HG03354 (cell line): ENCODE measurements at regions not wholly inside any gene's neighbourhood (a gene's known extent, or its start where the extent isn't known, plus 50 kb on each side); places are given as distances from the start of the nearest gene placed in this dataset.
A peak's percentile ranks its signal among the peaks of the same experiment; 100 is the strongest.

Experiments
- ATAC-seq: cut with Tn5 transposase; IDR thresholded peaks from one replicate; pipeline ENCODE4 v1.9.1; 2021; ENCODE audit warnings: mild to moderate bottlenecking; ENCODE audit not compliant: unreplicated experiment, poor library complexity, severe bottlenecking

DNA sequence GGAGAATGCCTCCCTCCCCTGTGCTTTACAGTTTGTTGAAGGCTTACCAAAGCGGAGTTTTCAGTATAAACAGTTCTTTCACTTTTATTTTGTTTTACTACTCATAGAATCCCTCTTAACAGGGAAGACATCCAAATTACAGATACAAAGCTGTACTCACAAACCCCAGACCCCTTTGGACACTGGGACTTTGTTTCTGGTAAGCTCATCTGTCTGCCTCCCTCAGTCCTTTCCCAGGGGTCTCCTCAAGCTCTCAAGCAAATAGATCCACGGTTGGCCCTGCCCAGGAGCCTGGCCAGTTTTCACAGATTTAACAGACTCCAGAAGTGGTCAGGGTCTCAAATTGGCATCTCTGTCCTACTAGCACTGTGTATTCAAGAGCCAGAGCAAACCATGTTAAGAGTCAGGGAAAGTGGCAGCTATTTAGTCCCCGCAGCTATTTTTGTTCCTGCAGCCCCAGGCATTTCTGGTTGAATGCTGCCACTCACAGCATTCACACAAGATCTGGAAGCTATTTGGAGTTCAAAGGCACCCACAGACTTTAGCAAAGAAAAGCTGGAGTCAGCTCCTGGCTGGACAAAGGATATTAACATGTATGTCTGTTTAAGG lies 54.2 kb downstream of the TMEM100 start:
- ATAC-seq = no peak

DNA sequence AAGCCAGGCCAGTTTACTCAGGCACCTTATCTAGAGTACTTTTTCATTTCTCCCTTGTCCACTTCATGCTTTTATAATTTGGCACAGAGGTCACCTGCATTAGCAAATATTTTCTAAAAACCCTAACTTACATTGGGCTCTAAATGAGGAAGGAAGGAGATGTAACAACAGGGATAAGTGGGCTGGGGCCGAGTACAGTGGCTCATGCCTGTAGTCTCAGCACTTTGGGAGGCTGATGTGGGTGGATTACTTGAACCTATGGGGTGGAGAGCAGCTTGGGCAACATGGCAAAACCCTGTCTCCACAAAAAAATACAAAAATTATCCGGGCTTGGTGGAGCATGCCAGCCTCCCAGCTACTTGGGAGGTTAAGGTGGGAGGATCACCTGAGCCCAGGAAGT lies 55.9 kb downstream of the TMEM100 start:
- ATAC-seq = no peak

DNA sequence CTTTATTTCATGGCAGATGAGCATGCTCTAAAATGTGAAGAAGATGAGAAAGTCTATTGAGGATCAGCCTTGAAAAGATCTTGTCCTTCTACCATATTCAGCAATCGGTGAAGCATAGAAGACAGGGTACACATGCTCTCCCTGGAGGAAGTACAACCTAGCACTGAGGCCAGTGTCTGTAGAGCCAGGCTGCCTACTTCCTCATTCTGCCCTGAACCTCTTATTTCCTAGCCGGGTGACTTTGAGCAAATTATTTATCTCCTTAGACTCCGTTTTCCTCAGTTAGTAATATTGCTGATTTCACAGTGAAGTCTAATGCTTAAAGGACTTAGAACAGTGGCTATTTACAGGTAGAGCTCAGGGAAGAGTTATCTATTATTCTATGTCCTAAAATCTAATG lies 58.4 kb downstream of the TMEM100 start:
- ATAC-seq = peak; percentile 90

DNA sequence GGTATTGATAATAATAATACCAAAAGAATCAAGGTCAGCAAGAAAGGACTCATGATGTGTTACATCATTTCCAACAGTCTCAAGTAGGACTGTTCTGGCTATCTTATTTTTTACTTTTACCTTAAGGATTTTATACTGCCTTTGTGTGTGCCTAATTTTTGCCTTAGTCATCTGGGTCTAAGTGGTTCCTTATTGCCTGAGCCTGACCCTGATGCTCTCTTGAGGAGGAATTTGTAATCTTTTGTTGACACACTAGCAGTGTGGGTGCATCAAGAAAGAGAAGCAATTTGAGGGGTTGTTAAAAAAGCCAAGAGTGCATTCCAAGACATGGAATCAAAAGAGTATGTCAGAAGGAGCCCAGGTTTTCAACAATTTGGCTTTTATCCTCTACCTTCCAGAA lies 59.3 kb downstream of the TMEM100 start:
- ATAC-seq = no peak

DNA sequence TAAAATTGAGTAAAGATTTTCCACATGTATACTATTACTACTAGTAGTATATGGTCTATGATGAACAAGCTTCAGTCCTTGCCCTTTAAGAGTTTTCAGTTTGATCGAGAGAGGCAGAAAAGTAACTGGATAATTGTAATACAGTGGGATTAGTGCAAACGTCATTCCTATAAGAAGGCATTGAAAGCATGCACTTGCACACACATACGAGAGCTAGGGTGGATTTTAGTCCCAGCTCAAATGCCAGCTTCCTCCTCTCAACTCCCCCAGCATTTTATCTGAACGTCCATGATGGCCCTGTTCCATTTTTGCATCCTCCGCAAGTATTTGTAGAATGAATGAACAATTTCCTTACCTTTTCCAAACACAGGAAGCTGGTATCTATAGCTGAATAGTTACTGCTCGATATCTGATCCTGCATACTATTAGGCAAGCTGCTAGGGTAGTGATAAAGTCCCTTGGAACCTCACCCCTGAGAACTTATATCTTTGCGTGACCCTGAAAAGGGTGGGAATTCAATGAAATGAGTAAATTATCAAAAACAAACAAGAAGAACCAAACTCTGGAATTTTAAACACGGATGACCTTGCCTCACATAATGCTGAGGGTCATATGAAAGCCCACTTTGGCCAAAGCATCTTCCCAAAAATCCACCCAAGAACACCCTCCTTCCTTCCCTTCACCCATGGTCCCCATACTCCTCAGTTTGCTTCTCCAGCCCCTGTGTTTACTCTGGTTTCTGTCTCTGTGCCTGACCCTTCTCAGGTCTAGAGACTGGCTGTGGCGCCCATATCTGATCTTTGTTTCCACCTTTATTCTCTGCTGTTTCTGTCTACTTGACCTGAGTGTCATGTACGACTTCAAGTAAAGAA lies 60.5 kb downstream of the TMEM100 start:
- no peak for ATAC-seq

DNA sequence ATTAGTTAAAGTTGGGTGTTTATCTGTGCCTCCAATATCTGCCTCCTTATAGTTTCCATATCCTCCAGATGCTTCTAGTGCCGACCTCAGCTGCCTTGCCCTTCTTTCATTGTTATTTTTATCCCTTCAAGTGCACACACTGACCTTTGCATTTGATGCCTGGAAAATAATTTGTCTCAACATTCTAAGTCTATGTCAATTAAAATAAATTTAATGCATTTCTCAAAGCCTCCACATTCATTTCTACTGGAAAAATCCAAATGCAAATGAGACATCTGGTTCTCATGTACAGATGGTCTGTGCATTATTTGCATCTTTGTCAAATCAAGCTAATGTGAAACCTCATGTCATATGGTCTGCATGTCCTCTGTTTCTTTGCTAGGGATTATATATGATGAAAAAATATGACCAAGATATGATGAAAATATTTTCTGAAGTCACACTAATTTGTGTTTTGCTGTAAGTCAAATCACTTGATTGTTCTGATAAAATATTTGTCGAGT lies 61.4 kb downstream of the TMEM100 start:
- ATAC-seq = no peak

DNA sequence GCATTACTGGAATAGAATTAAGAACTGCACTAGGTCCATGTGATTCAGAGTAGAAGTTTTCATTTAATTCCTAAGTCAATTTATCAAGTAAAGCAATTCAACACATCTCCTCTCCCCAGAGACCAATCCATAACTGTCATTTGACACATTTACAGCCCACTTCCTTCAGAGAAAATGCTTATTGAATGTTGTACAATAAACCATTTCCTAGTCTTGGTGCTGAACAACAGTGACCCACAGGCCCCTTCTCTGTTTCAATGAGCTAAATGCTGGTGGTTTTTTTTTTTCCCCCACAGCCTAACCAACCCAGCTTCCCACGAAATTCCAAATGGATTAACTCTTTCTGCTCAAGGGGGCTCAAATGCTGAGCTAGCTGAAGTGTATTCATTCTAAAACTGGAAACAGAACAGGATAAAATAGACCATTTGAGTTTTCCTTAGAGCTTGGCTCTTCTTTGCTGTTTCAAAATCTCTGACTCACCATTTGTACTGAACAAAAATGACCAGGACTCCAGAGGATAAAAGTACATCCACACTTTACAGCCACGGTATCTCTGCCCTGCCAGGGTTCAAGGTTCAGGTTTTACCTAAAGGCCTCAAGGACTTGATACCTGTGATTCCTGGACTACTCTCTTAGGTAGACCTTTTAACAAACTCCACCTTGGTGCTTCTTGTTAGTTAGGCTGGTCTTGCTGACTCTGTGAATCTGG lies 62.3 kb downstream of the TMEM100 start:
- ATAC-seq = no peak

DNA sequence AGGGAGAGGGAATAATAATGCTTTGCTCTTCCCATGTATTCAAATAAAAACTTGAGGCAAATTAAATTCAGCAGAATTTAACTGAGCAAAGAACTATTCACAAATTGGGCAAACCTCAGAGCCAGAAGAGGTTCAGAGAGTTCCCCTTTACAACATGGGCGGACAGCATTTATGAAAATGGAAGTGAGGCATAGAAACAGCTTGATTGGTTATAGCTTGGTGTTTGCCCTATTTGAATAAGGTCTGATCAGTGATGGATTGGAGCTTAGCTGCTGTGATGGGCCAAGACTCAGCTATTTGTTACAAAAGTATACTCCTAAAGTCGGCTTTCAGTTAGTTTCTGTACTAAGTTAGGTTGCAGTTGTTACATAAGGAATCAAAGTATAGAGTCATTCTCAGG lies 63.0 kb downstream of the TMEM100 start:
- ATAC-seq = no peak

DNA sequence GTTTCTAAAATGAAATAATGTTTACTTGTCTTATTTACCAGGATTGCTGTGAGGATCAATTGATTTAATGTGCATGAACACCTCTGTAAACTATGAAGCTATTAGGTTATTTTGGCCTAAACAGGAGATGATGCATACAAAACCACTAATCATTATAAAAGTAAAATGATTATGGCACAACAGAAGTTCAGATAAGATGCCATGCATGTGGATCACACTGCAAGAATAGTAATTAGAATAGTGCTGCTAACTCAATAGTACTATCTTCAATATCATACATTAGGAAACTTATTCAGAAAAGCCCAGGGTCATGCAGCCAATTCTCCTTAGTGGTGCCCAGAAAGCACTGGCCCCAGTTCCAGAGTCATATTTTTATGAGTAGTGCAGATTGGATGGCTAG lies 66.9 kb downstream of the TMEM100 start:
- no peak for ATAC-seq

DNA sequence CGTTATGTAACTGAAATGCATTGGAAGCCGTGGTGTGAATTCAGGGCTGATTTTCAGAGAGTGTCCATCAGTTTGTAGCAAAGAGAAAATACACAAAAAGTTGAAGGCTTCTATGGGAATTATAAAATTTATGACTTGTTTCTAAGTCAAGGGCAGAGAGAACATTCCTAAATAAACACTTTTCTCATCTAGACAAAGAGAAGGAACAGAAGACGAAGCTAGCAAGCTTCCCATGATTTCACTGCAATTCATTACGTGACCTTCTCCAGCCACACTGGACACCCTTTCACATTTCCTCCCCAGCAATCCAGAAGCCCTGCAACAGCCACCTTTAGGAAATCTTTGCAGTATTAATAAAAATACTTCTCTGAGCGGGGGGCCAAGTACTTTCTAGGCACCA lies 67.8 kb downstream of the TMEM100 start:
- no peak for ATAC-seq

DNA sequence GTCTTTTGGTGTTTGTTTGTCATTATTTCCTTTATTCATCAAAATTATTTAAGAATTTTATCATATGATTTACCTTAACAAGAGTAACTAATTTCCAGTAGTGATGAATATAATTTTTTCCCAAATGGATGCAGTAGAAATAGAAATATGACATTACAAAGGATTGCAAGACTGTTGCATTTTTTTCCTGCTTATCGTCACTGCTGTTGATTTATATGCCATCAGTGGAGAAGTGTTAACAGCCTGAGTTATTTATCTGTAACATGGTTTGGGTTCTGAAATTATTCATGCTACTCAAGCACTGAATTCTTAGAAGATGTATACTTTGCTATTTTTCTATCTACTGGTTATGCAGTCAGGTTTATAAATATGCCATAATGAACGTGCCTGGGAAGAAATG lies 68.6 kb downstream of the TMEM100 start:
- ATAC-seq = no peak

DNA sequence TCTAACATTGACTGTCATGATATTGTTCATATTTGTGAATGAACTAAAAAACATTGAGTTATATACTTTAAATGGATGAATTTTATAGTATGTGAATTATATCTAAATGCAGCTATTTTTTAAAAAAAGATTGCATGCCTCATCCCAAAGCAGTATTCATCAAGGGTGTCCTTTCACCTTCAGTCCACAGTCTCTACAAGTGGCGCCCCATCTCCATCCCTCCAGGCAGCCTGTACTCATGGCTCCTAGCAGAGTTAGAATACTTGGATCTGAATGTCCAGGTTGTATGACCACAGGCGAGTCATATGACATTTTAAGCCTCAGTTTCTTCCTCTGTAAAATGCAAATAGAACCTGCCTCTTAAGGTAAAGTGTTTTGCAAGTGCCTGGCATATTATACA lies 69.8 kb downstream of the TMEM100 start:
- ATAC-seq = no peak

DNA sequence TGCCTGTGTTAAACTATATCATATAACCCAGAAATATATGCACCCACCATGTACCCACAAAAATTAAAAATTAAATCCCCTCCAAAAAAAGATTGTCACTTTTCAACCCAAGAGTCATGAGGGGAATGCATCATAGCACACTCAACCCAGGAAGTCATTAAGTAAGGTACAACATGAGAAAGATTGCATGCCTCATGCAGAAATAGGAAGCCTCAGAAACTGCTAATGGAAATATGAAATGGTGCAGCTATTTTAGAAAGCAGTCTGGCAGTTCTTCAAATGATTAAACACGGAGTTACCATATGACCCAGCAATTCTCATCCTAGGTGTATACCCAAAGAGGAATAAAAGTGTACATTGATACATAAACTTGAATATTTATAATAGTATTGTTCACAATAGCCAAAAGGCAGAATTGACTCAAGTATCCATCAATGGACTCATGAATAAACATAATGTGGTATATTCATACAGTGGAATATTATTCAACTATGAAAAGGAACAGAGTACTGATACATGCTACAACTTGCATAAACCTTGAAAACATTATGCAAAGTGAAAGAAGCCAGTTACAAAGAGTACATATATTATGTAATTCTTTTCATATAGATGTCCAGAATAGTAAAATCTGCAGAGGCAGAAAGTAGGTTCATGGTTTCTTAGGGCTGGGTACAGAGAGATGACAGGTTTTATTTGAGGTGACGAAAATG lies 70.4 kb downstream of the TMEM100 start:
- ATAC-seq = no peak

DNA sequence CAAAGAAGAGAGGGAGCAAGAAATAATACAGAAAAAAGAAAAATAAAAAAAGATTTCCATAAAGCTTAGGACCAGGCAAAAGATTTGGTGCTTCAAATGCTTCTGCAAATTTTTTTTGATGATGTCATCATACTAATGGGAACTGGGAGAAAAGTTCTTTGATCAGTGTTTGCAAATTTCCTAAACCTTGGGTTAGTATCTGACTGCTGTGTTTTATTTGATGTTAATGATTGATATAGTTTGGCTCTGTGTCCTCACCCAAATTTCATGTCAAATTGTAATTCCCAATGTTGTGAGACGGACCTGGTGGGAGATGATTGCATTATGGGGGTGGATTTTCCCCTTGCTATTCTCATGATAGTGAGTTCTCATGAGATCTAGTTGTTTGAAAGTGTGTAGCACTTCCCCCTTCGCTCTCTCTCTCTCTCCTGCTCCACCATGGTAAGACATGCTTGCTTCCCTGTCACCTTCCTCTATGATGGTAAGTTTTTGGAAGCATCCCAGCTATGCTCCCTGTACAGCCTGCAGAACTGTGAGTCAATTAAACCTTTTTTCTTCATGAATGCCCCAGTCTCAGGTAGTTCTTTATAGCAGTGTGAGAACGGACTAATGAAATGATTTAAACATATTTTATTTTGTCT lies 72.6 kb downstream of the TMEM100 start:
- ATAC-seq = no peak

DNA sequence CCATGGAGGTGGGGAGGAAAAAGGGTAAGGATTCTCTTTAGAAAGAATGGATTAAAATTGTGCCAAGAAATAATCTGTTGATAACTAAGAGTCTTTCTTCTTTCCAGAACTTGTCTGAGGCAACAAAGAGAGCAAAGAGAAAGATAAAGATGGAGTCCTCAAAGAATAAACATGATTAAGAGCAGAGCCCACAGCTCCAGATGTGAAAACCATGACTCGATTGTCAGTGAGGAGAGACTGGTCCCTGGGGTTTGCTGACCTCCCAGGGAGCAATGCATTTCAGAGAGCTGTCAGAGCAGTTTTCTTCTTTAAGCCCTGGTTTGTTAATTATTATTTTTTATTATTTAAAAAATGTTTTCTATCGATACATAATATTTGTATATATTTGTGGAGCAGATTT lies 74.6 kb downstream of the TMEM100 start:
- no peak for ATAC-seq

DNA sequence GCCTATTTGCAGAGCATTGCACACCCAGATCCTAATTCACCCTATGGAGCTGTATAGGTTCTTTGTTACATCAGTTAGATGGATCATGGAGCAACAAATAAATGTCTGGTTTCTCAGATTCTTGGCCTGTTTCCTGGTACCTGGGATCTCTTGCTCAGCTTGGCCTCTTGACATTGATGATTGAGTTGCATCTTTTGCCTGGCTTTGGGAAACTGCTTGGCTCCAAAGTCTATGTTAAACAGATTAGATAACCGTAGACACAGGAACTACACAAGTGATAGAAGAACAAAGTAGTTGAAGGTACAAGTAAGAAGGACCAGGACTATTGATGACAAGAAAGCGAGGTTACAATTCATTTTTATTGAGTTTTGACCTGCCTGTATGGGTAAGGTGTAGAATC lies 77.3 kb downstream of the TMEM100 start:
- no peak for ATAC-seq

DNA sequence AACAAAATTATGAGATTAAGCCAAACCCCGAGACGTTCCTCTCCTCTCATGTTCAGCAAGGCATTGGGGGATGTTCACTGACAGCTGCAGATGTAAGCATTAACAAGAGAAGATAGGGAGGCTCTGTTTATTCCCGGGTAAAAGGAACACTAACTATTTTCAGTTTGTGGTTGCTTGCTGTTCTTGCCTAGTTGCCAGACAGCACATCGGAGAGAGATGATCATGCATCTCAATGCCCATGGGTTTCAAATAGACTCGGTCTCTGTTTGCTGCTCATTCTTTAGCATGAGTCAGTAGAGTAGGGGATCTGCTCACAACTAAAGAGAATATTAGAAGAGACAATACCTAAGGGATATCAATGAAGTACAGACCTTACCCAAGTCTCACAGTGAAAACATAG lies 78.3 kb downstream of the TMEM100 start:
- ATAC-seq = no peak

DNA sequence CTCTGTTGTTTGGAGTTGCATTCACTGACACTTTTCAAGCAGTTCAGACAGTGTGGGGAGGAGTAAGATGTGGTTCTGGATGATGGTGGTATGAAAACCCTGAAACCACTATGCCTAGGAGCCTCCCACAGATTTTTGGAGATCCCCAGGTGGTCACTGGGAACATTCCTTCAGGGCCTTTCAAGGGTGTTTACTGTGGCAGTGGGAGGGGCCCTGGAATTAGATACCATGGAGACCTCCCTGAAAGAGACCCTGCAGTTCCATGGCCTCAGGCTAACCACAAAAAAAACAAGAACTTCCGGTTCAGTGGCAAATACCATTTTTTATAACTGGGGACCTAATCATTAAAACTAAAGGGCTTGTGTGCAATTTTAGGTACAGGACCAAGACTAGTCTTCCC lies 79.9 kb downstream of the TMEM100 start:
- ATAC-seq = no peak

DNA sequence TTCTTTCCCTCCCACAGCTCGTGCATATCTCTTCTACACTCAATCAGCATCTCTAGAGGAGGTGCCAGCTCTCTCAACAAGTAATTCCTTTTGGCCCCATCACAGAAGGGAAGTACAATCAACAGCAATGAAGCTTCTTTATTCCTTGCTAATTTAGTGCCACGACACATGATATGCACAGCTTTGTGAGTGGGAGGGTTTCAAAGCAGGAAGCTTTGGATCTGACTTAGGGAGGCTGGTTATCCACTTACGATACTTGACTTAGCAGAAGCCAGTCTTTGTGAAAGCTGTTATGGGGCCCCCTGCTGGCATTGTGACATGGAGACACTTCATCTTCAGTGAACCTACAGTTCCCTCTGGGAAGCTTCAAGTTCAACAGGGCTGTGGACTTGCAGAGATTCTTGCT lies 81.0 kb downstream of the TMEM100 start:
- peak; percentile 75 for ATAC-seq

DNA sequence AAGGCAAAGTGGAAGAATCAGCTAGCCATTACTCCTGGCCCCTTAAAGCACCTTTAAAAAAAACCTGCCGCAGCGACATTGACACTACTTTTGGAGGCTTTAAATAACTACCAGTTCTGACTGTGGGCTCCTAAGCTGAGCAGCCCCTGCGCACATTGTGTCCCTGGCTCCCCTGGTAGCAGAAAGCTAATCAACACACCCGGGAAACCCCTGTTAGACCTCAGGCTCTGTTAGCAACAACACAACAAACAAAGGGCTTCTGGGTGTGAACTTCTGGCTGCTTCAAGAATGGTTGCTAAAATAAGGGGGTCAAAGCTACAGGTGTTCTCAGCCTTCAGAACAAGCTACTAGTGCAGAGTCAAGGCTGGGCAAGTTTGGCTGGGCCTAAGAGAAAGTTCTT lies 83.6 kb downstream of the TMEM100 start:
- no peak for ATAC-seq
